Liver (tissue), 8 donors: ENCODE measurements at regions not wholly inside any gene's neighbourhood (a gene's known extent, or its start where the extent isn't known, plus 50 kb on each side); places are given as distances from the start of the nearest gene placed in this dataset.

Experiments used
- DNase-seq: peaks from one replicate; pipeline ENCODE4 v3.0.0-alpha.2; 2017; ENCODE audit warnings: low spot score
- H3K27ac ChIP-seq, 2 donors: one replicate each; pipeline ENCODE4 v1.7.0; 2013; ENCODE audit warnings: inconsistent platforms in 2 of 2, low read length in 2 of 2, control low read depth in 1 of 2, low read depth in 1 of 2, mild to moderate bottlenecking in 1 of 2
- H3K27me3 ChIP-seq, 4 donors: one replicate each; pipeline versions ENCODE4 v1.6.1 to v1.7.0; 2013; ENCODE audit warnings: low read length in 3 of 4, inconsistent platforms in 1 of 4, mild to moderate bottlenecking in 1 of 4, moderate library complexity in 1 of 4; ENCODE audit not compliant: control insufficient read depth in 4 of 4, insufficient read depth in 4 of 4
- H3K36me3 ChIP-seq, 4 donors: one replicate each; pipeline versions ENCODE4 v1.6.1 to v1.7.0; 2013; ENCODE audit warnings: low read length in 3 of 4, mild to moderate bottlenecking in 3 of 4, low read depth in 1 of 4, moderate library complexity in 1 of 4; ENCODE audit not compliant: control insufficient read depth in 4 of 4, insufficient read depth in 3 of 4
- H3K4me1 ChIP-seq, 4 donors: one replicate each; pipeline versions ENCODE4 v1.6.1 to v1.7.0; 2013; ENCODE audit warnings: low read length in 3 of 4, mild to moderate bottlenecking in 3 of 4, moderate library complexity in 1 of 4; ENCODE audit not compliant: control insufficient read depth in 4 of 4, insufficient read depth in 4 of 4
- H3K4me3 ChIP-seq, 3 donors: one replicate each; pipeline versions ENCODE4 v1.6.1 to v1.7.0; 2013; ENCODE audit warnings: low read length in 3 of 3, control low read depth in 1 of 3, low read depth in 1 of 3, mild to moderate bottlenecking in 1 of 3
- H3K9ac ChIP-seq, 2 donors: one replicate each; pipeline ENCODE4 v1.7.0; 2013; ENCODE audit warnings: low read length in 2 of 2, mild to moderate bottlenecking in 2 of 2, moderate library complexity in 2 of 2, control low read depth in 1 of 2, low read depth in 1 of 2
- H3K9me3 ChIP-seq, 4 donors: one replicate each; pipeline versions ENCODE4 v1.6.1 to v1.7.0; 2013; ENCODE audit warnings: low read length in 3 of 4; ENCODE audit not compliant: control insufficient read depth in 4 of 4
- ATF3 ChIP-seq: IDR thresholded peaks from 2 replicates; pipeline ENCODE4 v1.6.1; 2016; ENCODE audit warnings: antibody characterized with exemption
- CTCF ChIP-seq: fragments of 150-350 bp; IDR thresholded peaks from 2 replicates; pipeline ENCODE4 v1.5.1; 2017; ENCODE audit warnings: improper control_type of control experiment, low read depth, low read length; ENCODE audit not compliant: missing input control
- EGR1 ChIP-seq, 2 donors: IDR thresholded peaks; 2 replicates each; pipeline ENCODE4 v1.6.1; 2016 to 2018; ENCODE audit warnings: antibody characterized with exemption in 2 of 2, low read depth in 2 of 2
- FOXA1 ChIP-seq: IDR thresholded peaks from 2 replicates; pipeline ENCODE4 v1.6.1; 2016; ENCODE audit warnings: antibody characterized with exemption
- FOXA2 ChIP-seq: IDR thresholded peaks from 2 replicates; pipeline ENCODE4 v1.6.1; 2016; ENCODE audit warnings: antibody characterized with exemption
- GABPA ChIP-seq, 2 donors: IDR thresholded peaks in 1 of 2; conservative IDR thresholded peaks in 1 of 2; 2 replicates each; pipeline ENCODE4 v1.6.1; 2016; ENCODE audit warnings: antibody characterized with exemption in 2 of 2, mild to moderate bottlenecking in 1 of 2, moderate library complexity in 1 of 2
- HNF4A ChIP-seq, 2 donors: conservative IDR thresholded peaks; 2 replicates each; pipeline ENCODE4 v1.6.1; 2016; ENCODE audit warnings: antibody characterized with exemption in 2 of 2, mild to moderate bottlenecking in 2 of 2
- HNF4G ChIP-seq: IDR thresholded peaks from 2 replicates; pipeline ENCODE4 v1.6.1; 2016; ENCODE audit warnings: antibody characterized with exemption
- JUND ChIP-seq, 2 donors: IDR thresholded peaks; 2 replicates each; pipeline ENCODE4 v1.6.1; 2016; ENCODE audit warnings: antibody characterized with exemption in 2 of 2
- MAX ChIP-seq: IDR thresholded peaks from 2 replicates; pipeline ENCODE4 v1.6.1; 2016; ENCODE audit warnings: antibody characterized with exemption
- NR2F2 ChIP-seq: IDR thresholded peaks from 2 replicates; pipeline ENCODE4 v1.6.1; 2016; ENCODE audit warnings: antibody characterized with exemption
- RAD21 ChIP-seq, 2 donors: IDR thresholded peaks; 2 replicates each; pipeline ENCODE4 v1.6.1; 2016; ENCODE audit warnings: antibody characterized with exemption in 2 of 2, mild to moderate bottlenecking in 2 of 2
- REST ChIP-seq: IDR thresholded peaks from 2 replicates; pipeline ENCODE4 v1.6.1; 2016; ENCODE audit warnings: antibody characterized with exemption, mild to moderate bottlenecking
- RXRA ChIP-seq, 2 donors: IDR thresholded peaks; 2 replicates each; pipeline ENCODE4 v1.6.1; 2017 to 2018; ENCODE audit warnings: antibody characterized with exemption in 2 of 2, mild to moderate bottlenecking in 1 of 2
- SP1 ChIP-seq: IDR thresholded peaks from 2 replicates; pipeline ENCODE4 v1.6.1; 2018; ENCODE audit warnings: antibody characterized with exemption, mild to moderate bottlenecking
- TAF1 ChIP-seq: conservative IDR thresholded peaks from 2 replicates; pipeline ENCODE4 v1.6.1; 2016; ENCODE audit warnings: antibody characterized with exemption, mild to moderate bottlenecking
- YY1 ChIP-seq: IDR thresholded peaks from 2 replicates; pipeline ENCODE4 v1.6.1; 2016; ENCODE audit warnings: antibody characterized with exemption, mild to moderate bottlenecking
- ZBTB33 ChIP-seq: IDR thresholded peaks from 2 replicates; pipeline ENCODE4 v1.6.1; 2016; ENCODE audit warnings: antibody characterized with exemption
- WGBS: extraction: QIAGEN DNeasy Blood & Tissue Kit; methylation state at CpG from one replicate; pipeline ENCODE4 v1.1.7; 2013; 5-methylcytosine and 5-hydroxymethylcytosine counted together
- donor health status: healthy.
- donor health status: healthy.
- donor health status: healthy.
- donor health status: healthy.
- donor health status: healthy.

GRCh38 chr11:26105762-26106423, 226.0 kb upstream of the ANO3 start:
- H3K9ac ChIP-seq = no peak overlapping the region
- no peaks in the 10 kb centered on the region for H3K27me3 ChIP-seq
- no peak overlapping the region for H3K27ac ChIP-seq
- no peaks in the 10 kb centered on the region for H3K4me1 ChIP-seq
- 75% methylated on average over 4 of the region's 4 CpGs for WGBS
- no peak overlapping the region for H3K4me3 ChIP-seq
- no peaks in the 10 kb centered on the region for H3K36me3 ChIP-seq
- TF ChIP-seq ZBTB33 (no peak), RXRA (IDR thresholded peaks at IDR 0.05) (no peak), NR2F2 (no peak), CTCF (no peak), ATF3 (no peak), JUND (IDR thresholded peaks at IDR 0.05) (no peak), FOXA1 (no peak), FOXA2 (no peak), YY1 (no peak), SP1 (no peak), EGR1 (IDR thresholded peaks at IDR 0.05; ENCODE audit: low read depth in 2 of 2) (no peak), RAD21 (IDR thresholded peaks at IDR 0.05) (no peak), REST (no peak), MAX (no peak), HNF4G (no peak), TAF1 (no peak), GABPA (IDR thresholded peaks at IDR 0.05 in 1 of 2, conservative IDR thresholded peaks at IDR 0.05 in 1 of 2) (no peak), HNF4A (conservative IDR thresholded peaks at IDR 0.05) (no peak)
- no peak for DNase-seq
- no peaks in the 10 kb centered on the region for H3K9me3 ChIP-seq
